Gastroesophageal sphincter (tissue), 4 donors: ENCODE measurements at regions not wholly inside any gene's neighbourhood (a gene's known extent, or its start where the extent isn't known, plus 50 kb on each side); places are given as distances from the start of the nearest gene placed in this dataset.

Source experiments
- ATAC-seq: fragments of 150-250 bp; one replicate; pipeline ENCODE4 v1.9.1; 2016; ENCODE audit warnings: mild to moderate bottlenecking, moderate library complexity
- H3K27ac ChIP-seq, 4 donors: fragments of 200-600 bp; sonication (generic) in 3 of 4; 1 replicate in 3 of 4; 2 replicates in 1 of 4; pipeline ENCODE4 v1.5.1; 2016 to 2019
- H3K27me3 ChIP-seq: fragments of 200-600 bp; sonication (generic); one replicate; pipeline ENCODE4 v1.5.1; 2019
- H3K36me3 ChIP-seq, 2 donors: fragments of 200-600 bp; sonication (generic); one replicate each; pipeline ENCODE4 v1.5.1; 2019; ENCODE audit warnings: control low read depth in 1 of 2
- H3K4me1 ChIP-seq, 3 donors: fragments of 200-600 bp; sonication (generic); 1 replicate in 2 of 3; 2 replicates in 1 of 3; pipeline ENCODE4 v1.5.1; 2016 to 2019; ENCODE audit warnings: control low read depth in 2 of 3
- H3K4me3 ChIP-seq, 2 donors: fragments of 200-600 bp; sonication (generic); one replicate each; pipeline ENCODE4 v1.5.1; 2019; ENCODE audit warnings: mild to moderate bottlenecking in 1 of 2, moderate library complexity in 1 of 2
- H3K9me3 ChIP-seq, 3 donors: fragments of 200-600 bp; sonication (generic); one replicate each; pipeline ENCODE4 v1.5.1; 2017 to 2019; ENCODE audit warnings: control low read depth in 2 of 3
- CTCF ChIP-seq, 4 experiments: fragments of 200-600 bp in 2 of 4; fragments of 450-650 bp in 2 of 4; sonication (generic) in 1 of 4; IDR thresholded peaks; one replicate each; pipeline ENCODE4 v1.5.1; 2017 to 2019; ENCODE audit warnings: antibody characterized with exemption in 4 of 4, mild to moderate bottlenecking in 2 of 4, moderate library complexity in 2 of 4
- EP300 ChIP-seq: sonication (generic); formaldehyde crosslinking; IDR thresholded peaks from one replicate; pipeline ENCODE4 v1.6.1; 2017; ENCODE audit warnings: antibody characterized with exemption, mild to moderate bottlenecking
- POLR2A ChIP-seq, 2 donors: fragments of 450-650 bp; IDR thresholded peaks; one replicate each; pipeline ENCODE4 v1.6.1; 2017; ENCODE audit warnings: antibody characterized with exemption in 2 of 2, mild to moderate bottlenecking in 2 of 2, moderate library complexity in 1 of 2
- POLR2AphosphoS5 ChIP-seq: sonication (generic); formaldehyde crosslinking; IDR thresholded peaks from one replicate; pipeline ENCODE4 v1.6.1; 2017; ENCODE audit warnings: antibody characterized with exemption
- WGBS, 2 donors: methylation state at CpG; one replicate each; pipeline ENCODE4 v1.1.5; 2018; ENCODE audit warnings: low coverage in 1 of 2; 5-methylcytosine and 5-hydroxymethylcytosine counted together

GRCh38 chr11:97525273-97525672, 1135.5 kb downstream of the JRKL start:
- H3K27me3 ChIP-seq, result no peaks in the 10 kb centered on the region
- H3K27ac ChIP-seq, result no peak overlapping the region
- no peaks in the 10 kb centered on the region for H3K36me3 ChIP-seq
- H3K4me1 ChIP-seq, result no peaks in the 10 kb centered on the region
- no peak for ATAC-seq
- peaks cover 0 to 5% (median 0%) of the 10 kb centered on the region in 3 donors for H3K9me3 ChIP-seq
- TF ChIP-seq EP300 (no peak), POLR2A (IDR thresholded peaks at IDR 0.05) (no peak), CTCF (IDR thresholded peaks at IDR 0.05) (no peak), POLR2AphosphoS5 (no peak)
- WGBS, 2 donors, result 37 to 44% methylated on average over 2 of the region's 2 CpGs
- H3K4me3 ChIP-seq, result no peak overlapping the region

GRCh38 chr11:97537407-97538150, 1147.8 kb downstream of the JRKL start:
- no peaks in the 10 kb centered on the region for H3K4me1 ChIP-seq
- WGBS, 2 donors, result 92 to 100% methylated on average over 2 to 11 of the region's 14 CpGs
- no peak for ATAC-seq
- H3K9me3 ChIP-seq, result peaks cover 0 to 4% (median 0%) of the 10 kb centered on the region in 3 donors
- H3K36me3 ChIP-seq, result no peaks in the 10 kb centered on the region
- no peaks in the 10 kb centered on the region for H3K27me3 ChIP-seq
- no peak overlapping the region for H3K27ac ChIP-seq
- TF ChIP-seq EP300, result no peak
- TF ChIP-seq CTCF (IDR thresholded peaks at IDR 0.05), result no peak
- TF ChIP-seq POLR2AphosphoS5, result no peak
- no peak for TF ChIP-seq POLR2A (IDR thresholded peaks at IDR 0.05)
- H3K4me3 ChIP-seq, result no peak overlapping the region

- no peak overlapping the region for H3K27ac ChIP-seq
- TF ChIP-seq EP300 (no peak), POLR2A (IDR thresholded peaks at IDR 0.05) (no peak), POLR2AphosphoS5 (no peak)
- ATAC-seq, result no peak
- H3K36me3 ChIP-seq, result no peaks in the 10 kb centered on the region
- no peaks in the 10 kb centered on the region for H3K4me1 ChIP-seq
- H3K4me3 ChIP-seq, result no peak overlapping the region
- no peaks in the 10 kb centered on the region for H3K9me3 ChIP-seq
- H3K27me3 ChIP-seq, result no peaks in the 10 kb centered on the region
These were observed 1154.6 kb downstream of the JRKL start for GRCh38 chr11:97544431-97544830.

- WGBS, 2 donors, result 80% methylated on average over 2 of the region's 2 CpGs; no CpG with 5 or more reads in 1 of the 2 donors
- Histone ChIP-seq H3K27ac (no peak overlapping the region), H3K9me3 (no peaks in the 10 kb centered on the region), H3K4me3 (no peak overlapping the region), H3K36me3 (no peaks in the 10 kb centered on the region), H3K27me3 (no peaks in the 10 kb centered on the region), H3K4me1 (no peaks in the 10 kb centered on the region)
- TF ChIP-seq POLR2AphosphoS5 (no peak), EP300 (no peak), CTCF (IDR thresholded peaks at IDR 0.05) (no peak), POLR2A (IDR thresholded peaks at IDR 0.05) (no peak)
- ATAC-seq, result no peak
These were observed 1158.5 kb downstream of the JRKL start for GRCh38 chr11:97548280-97548679.

- no peak for ATAC-seq
- no peak for TF ChIP-seq POLR2A (IDR thresholded peaks at IDR 0.05)
- no peak for TF ChIP-seq EP300
- TF ChIP-seq POLR2AphosphoS5, result no peak
- no peak for TF ChIP-seq CTCF (IDR thresholded peaks at IDR 0.05)
- no peak overlapping the region for H3K4me3 ChIP-seq
- no peaks in the 10 kb centered on the region for H3K27me3 ChIP-seq
- H3K36me3 ChIP-seq, result no peaks in the 10 kb centered on the region
- no peak overlapping the region for H3K27ac ChIP-seq
- H3K9me3 ChIP-seq, result no peaks in the 10 kb centered on the region
- WGBS, 2 donors, result 72 to 79% methylated on average over 2 of the region's 2 CpGs
- H3K4me1 ChIP-seq, result no peaks in the 10 kb centered on the region
These were observed 1167.6 kb downstream of the JRKL start for GRCh38 chr11:97557399-97557798.
